GM23338 (cell line): ENCODE measurements at regions not wholly inside any gene's neighbourhood (a gene's known extent, or its start where the extent isn't known, plus 50 kb on each side); places are given as distances from the start of the nearest gene placed in this dataset.

ENCODE experiments used
- CTCF ChIP-seq, 2 experiments: fragments of 200-600 bp in 1 of 2; sonication (generic) in 1 of 2; conservative IDR thresholded peaks; 2 replicates each; pipeline versions ENCODE4 v1.5.1 to v1.6.1; 2016 to 2017; ENCODE audit warnings: antibody characterized with exemption in 2 of 2, low read depth in 2 of 2, mild to moderate bottlenecking in 2 of 2, moderate library complexity in 1 of 2
- EZH2 ChIP-seq: fragments of 200-600 bp; sonication (generic); IDR thresholded peaks from one replicate; pipeline ENCODE4 v1.8.0; 2017; ENCODE audit warnings: antibody characterized with exemption, mild to moderate bottlenecking, low read depth; ENCODE audit not compliant: unreplicated experiment
- POLR2AphosphoS5 ChIP-seq: IDR thresholded peaks from 2 replicates; pipeline ENCODE4 v1.6.1; 2016; ENCODE audit warnings: antibody characterized with exemption, low read depth
- REST ChIP-seq: IDR thresholded peaks from one replicate; pipeline ENCODE4 v1.6.1; 2018; ENCODE audit warnings: antibody characterized with exemption; ENCODE audit not compliant: unreplicated experiment
- ZNF331 ChIP-seq: fragments of 250-450 bp; sonication (Bioruptor Pico); IDR thresholded peaks from 2 replicates; pipeline ENCODE4 v1.5.0; 2020; ENCODE audit warnings: low read depth, mild to moderate bottlenecking, moderate library complexity

- no peak for TF ChIP-seq CTCF (conservative IDR thresholded peaks at IDR 0.05; ENCODE audit: low read depth in 2 of 2)
- no peak for TF ChIP-seq EZH2
- TF ChIP-seq REST: no peak
- no peak for TF ChIP-seq POLR2AphosphoS5
- no peak for TF ChIP-seq ZNF331 (CRISPR knock-in tag)
Observed at GRCh38 chr1:199172171-199173124, 533.6 kb downstream of the PTPRC start.
